NCI-H526 treated with DMSO at 0.1 percent for 48 hours (cell line): ENCODE measurements at regions not wholly inside any gene's neighbourhood (a gene's known extent, or its start where the extent isn't known, plus 50 kb on each side); places are given as distances from the start of the nearest gene placed in this dataset.
"Not testable (repeated sequence)": the region's sequence is repeated elsewhere in the genome, so short reads cannot be mapped to it uniquely, and the experiment has no call there.

Source experiments
- DNase-seq: peaks from one replicate; lab custom pipeline; 2025; lab: John Stamatoyannopoulos, UW

- DNase-seq, result no peak
Measured at GRCh38 chr9:113705306-113705927, 170.7 kb upstream of the ZNF618 start.

GRCh38 chr9:113705928-113706519, 170.1 kb upstream of the ZNF618 start:
- DNase-seq, result no peak

- DNase-seq, result no peak
Measured at GRCh38 chr9:113707953-113708695, 168.0 kb upstream of the ZNF618 start.

- DNase-seq, result no peak
Measured at GRCh38 chr9:113708821-113709713, 167.0 kb upstream of the ZNF618 start.

- no peak for DNase-seq
Measured at GRCh38 chr9:113709721-113710120, 166.4 kb upstream of the ZNF618 start.

GRCh38 chr9:113711251-113711650, 164.9 kb upstream of the ZNF618 start:
- no peak for DNase-seq

GRCh38 chr9:113712053-113712452, 164.1 kb upstream of the ZNF618 start:
- DNase-seq, result no peak

GRCh38 chr9:113715086-113715485, 161.0 kb upstream of the ZNF618 start:
- DNase-seq, result no peak

- no peak for DNase-seq
Measured at GRCh38 chr9:113719919-113720318, 156.2 kb upstream of the ZNF618 start.

GRCh38 chr9:113720495-113720894, 155.6 kb upstream of the ZNF618 start:
- no peak for DNase-seq

- DNase-seq, result no peak
Measured at GRCh38 chr9:113721856-113722255, 154.3 kb upstream of the ZNF618 start.

- DNase-seq, result no peak
Measured at GRCh38 chr9:113724202-113724601, 151.9 kb upstream of the ZNF618 start.

GRCh38 chr9:113728989-113729388, 147.1 kb upstream of the ZNF618 start:
- DNase-seq, result no peak

- no peak for DNase-seq
Measured at GRCh38 chr9:113734826-113735225, 141.3 kb upstream of the ZNF618 start.

- peak; percentile 49 for DNase-seq
Measured at GRCh38 chr9:113737517-113738271, 138.4 kb upstream of the ZNF618 start.

GRCh38 chr9:113738496-113738892, 137.6 kb upstream of the ZNF618 start:
- no peak for DNase-seq

- no peak for DNase-seq
Measured at GRCh38 chr9:113738893-113739604, 137.1 kb upstream of the ZNF618 start.

- DNase-seq, result not testable (repeated sequence)
Measured at GRCh38 chr9:113739605-113740507, 136.3 kb upstream of the ZNF618 start.
